T-helper 1 cell treated with Interleukin-12 subunit alpha and Interleukin-12 subunit beta and Interleukin-4 antibody, amounts not matched to agents 30 μg/mL and 1 μg/mL, for 36 hours (primary cell): ENCODE measurements at regions not wholly inside any gene's neighbourhood (a gene's known extent, or its start where the extent isn't known, plus 50 kb on each side); places are given as distances from the start of the nearest gene placed in this dataset.

Experiments used
- H3K27ac Mint-ChIP-seq: one replicate; pipeline ENCODE4 v1.8.0; 2021; ENCODE audit warnings: mild to moderate bottlenecking, mixed read lengths
- H3K27me3 Mint-ChIP-seq: one replicate; pipeline ENCODE4 v1.8.0; 2021; ENCODE audit warnings: low read depth, mixed read lengths
- H3K36me3 Mint-ChIP-seq: one replicate; pipeline ENCODE4 v1.8.0; 2021; ENCODE audit warnings: low read depth, mixed read lengths
- H3K4me1 Mint-ChIP-seq: one replicate; pipeline ENCODE4 v1.8.0; 2021; ENCODE audit warnings: low read depth, mixed read lengths
- H3K4me3 Mint-ChIP-seq: one replicate; pipeline ENCODE4 v1.8.0; 2021; ENCODE audit warnings: mild to moderate bottlenecking, moderate library complexity, mixed read lengths
- H3K9me3 Mint-ChIP-seq: one replicate; pipeline ENCODE4 v1.8.0; 2021; ENCODE audit warnings: mixed read lengths

DNA sequence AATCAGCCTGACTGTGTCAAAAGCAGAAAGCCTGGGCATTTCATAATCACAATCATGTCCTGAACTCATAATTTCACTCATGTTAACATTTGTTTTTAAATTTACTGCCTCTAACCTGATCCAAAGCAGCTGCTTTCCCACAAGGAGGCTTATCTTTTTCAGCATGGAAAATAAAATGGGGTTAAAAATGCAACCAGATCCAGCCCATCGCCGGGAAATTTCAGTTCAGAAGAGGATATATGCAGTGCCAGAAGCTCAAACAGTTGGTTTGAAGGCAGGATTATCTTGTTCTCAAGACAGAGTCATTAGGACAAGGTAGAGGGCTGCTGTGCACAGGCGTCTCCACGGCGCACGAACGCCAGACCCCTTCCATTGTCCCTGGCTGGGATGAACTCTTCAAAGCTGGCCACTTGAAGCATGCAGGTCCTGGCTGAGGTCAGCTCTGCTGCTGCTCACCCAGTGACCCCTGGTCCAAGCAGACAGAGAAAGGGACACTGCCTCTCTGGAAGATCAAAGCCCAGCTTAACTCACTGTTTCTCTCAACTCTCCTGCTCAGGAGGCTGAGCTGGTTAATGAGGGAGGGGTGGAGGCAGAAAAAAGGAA lies 191.1 kb upstream of the HEY2 start:
- H3K27ac Mint-ChIP-seq, result no peak overlapping the region
- no peaks in the 10 kb centered on the region for H3K4me1 Mint-ChIP-seq
- no peaks in the 10 kb centered on the region for H3K9me3 Mint-ChIP-seq
- H3K27me3 Mint-ChIP-seq, result peaks cover 6% of the 10 kb centered on the region
- H3K4me3 Mint-ChIP-seq, result no peak overlapping the region
- no peaks in the 10 kb centered on the region for H3K36me3 Mint-ChIP-seq

DNA sequence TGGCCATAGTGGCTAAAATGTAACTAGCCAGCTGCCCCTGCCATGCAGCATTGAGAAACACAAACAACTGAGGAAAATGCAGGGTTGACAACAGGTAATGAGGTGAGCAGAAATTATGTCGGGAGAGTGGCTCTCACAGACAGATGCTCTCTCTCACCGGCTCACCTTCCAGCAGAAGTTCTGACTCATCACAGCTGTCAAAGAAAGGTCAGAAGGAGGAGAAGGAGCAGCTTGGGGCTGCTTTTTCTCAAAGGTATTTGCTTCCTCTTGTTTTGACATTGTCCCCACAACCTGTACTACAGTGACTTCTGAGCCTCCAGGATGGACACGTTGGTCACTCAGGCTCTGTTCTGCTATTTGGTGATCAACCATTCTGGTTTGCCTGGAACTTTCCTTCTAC lies 190.5 kb upstream of the HEY2 start:
- H3K27me3 Mint-ChIP-seq, result peaks cover 6% of the 10 kb centered on the region
- H3K9me3 Mint-ChIP-seq, result no peaks in the 10 kb centered on the region
- H3K36me3 Mint-ChIP-seq, result no peaks in the 10 kb centered on the region
- no peak overlapping the region for H3K4me3 Mint-ChIP-seq
- H3K27ac Mint-ChIP-seq, result no peak overlapping the region
- no peaks in the 10 kb centered on the region for H3K4me1 Mint-ChIP-seq

DNA sequence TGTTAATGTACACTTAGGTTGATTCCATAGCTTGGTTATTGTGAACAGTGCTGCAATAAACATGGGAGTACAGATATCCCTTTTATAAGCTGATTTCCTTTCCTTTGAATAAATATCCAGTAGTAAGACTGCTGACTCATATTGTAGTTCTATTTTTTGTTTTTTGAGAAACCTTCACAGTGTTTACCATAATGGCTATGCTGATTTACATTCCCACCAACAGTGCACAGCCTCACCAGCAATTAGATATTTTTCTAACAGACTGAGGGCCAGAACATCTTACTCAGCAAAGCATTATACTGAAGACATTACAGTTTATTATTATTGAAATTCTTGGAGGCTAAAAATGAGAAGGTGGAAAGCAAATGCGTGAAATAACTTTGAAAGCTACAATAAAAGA lies 187.3 kb upstream of the HEY2 start:
- Mint-ChIP-seq H3K4me1 (no peaks in the 10 kb centered on the region), H3K9me3 (no peaks in the 10 kb centered on the region), H3K36me3 (no peaks in the 10 kb centered on the region)

DNA sequence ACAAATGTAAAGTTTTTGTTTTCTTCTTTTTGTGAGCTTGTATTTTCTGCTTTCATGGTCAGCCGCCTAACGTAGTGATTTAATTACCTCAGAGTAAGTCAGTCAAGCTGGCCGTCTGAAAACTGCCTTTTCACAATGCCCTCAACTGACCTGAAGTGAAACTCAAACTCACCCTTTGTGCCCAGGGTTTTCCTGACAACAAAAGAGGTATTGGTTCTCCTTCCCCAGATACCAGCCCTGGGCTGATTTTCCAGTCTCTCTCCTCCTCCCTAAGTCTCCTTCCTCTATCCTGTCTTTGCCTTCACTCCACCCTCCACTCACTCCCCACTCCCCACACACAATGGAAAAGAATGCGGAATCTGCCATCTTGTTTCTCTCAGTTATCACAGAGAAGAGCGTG lies 184.5 kb upstream of the HEY2 start:
- Mint-ChIP-seq H3K9me3 (no peaks in the 10 kb centered on the region), H3K4me1 (no peaks in the 10 kb centered on the region), H3K36me3 (no peaks in the 10 kb centered on the region), H3K27me3 (peaks cover 8% of the 10 kb centered on the region), H3K4me3 (no peak overlapping the region), H3K27ac (no peak overlapping the region)

More for the DNA sequence above, 187.3 kb upstream of the HEY2 start:
- Mint-ChIP-seq H3K4me3 (no peak overlapping the region), H3K27ac (no peak overlapping the region), H3K27me3 (peaks cover 5% of the 10 kb centered on the region)

DNA sequence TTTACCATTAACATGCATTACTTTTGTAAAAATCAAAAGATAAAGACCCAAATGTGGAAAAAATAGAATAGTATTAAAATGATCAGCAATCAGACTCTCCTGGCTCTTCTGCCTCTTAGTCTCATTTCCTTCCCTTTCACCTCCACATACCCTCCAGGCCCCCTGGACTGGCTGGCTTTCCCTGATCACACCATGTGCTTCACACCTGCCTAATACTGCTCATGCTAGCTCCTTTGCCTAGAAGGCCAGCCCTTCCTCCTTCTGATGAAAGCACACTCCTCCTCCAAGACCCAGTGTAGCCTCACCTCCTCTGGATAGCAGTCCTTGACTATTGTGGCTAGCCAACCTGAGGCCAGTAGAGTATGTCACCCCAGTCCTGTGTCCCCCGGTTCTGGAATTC lies 182.0 kb upstream of the HEY2 start:
- no peaks in the 10 kb centered on the region for H3K4me1 Mint-ChIP-seq
- H3K4me3 Mint-ChIP-seq, result no peak overlapping the region
- peaks cover 8% of the 10 kb centered on the region for H3K27me3 Mint-ChIP-seq
- no peak overlapping the region for H3K27ac Mint-ChIP-seq
- no peaks in the 10 kb centered on the region for H3K9me3 Mint-ChIP-seq
- H3K36me3 Mint-ChIP-seq, result no peaks in the 10 kb centered on the region

DNA sequence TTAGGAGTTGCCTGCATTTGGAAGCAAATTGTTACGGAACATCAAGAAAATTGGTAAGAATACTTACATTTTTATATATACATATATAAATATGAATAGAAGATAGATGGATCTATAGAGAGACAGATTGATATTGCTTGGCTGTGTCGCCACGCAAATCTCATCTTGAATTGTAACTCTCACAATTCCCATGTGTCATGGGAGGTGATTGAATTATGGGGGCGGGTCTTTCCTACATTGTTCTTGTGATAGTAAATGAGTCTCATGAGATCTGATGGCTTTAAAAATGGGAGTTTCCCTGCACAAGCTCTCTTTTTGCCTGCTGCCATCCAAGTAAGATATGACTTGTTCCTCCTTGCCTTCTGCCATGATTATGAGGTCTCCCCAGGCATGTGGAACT lies 180.8 kb upstream of the HEY2 start:
- H3K4me1 Mint-ChIP-seq, result no peaks in the 10 kb centered on the region
- H3K27ac Mint-ChIP-seq, result no peak overlapping the region
- H3K4me3 Mint-ChIP-seq, result no peak overlapping the region
- peaks cover 8% of the 10 kb centered on the region for H3K27me3 Mint-ChIP-seq
- H3K36me3 Mint-ChIP-seq, result no peaks in the 10 kb centered on the region
- H3K9me3 Mint-ChIP-seq, result no peaks in the 10 kb centered on the region

DNA sequence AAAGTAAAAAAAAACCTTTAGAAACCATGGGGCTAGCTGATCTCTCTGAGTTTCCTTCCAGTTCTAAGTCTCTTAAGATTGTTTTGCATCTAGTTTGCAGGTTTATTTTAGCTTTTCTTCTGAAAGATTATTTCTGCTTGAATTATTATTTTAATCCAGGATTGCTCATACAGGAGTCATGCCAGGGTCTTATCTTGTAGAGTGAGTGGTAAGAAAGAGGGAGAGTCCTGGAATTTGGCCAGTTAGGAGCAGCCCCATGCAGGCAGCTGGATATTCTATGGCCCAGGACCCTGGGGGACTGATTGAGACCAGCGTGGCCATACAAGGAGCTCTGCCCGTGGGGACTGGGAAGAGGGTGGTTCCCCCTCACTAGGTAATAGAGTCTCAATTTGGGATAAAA lies 178.9 kb upstream of the HEY2 start:
- Mint-ChIP-seq H3K27me3 (peaks cover 8% of the 10 kb centered on the region), H3K36me3 (no peaks in the 10 kb centered on the region), H3K9me3 (no peaks in the 10 kb centered on the region), H3K4me1 (no peaks in the 10 kb centered on the region), H3K27ac (no peak overlapping the region), H3K4me3 (no peak overlapping the region)

DNA sequence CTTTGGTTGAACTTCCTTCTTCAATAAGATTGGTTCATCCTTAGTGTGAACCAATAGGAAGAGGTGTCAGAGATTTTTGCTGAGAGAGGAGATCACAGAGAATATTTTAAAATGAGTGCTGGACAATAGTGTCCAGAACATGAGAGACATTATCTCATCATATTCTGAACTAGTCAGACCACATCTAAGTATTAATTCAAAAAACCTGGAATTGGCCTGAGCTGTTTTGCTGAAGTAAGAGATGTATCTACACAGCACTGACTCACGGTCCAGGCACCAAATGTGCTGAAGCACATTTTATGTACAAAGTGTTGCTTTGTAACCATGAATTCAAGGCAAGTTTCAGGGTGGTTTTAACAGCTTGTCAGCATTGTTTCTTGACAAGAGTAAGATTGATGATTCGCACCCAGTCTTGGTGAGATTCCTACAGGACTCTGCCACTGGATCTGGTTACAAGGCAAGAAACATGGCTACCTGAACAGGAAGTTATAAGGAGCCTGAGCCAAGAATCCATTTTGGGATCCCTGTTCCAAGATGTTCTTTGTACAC lies 178.2 kb upstream of the HEY2 start:
- Mint-ChIP-seq H3K27me3 (peaks cover 5% of the 10 kb centered on the region), H3K9me3 (no peaks in the 10 kb centered on the region), H3K4me1 (no peaks in the 10 kb centered on the region), H3K36me3 (no peaks in the 10 kb centered on the region), H3K4me3 (no peak overlapping the region), H3K27ac (no peak overlapping the region)

DNA sequence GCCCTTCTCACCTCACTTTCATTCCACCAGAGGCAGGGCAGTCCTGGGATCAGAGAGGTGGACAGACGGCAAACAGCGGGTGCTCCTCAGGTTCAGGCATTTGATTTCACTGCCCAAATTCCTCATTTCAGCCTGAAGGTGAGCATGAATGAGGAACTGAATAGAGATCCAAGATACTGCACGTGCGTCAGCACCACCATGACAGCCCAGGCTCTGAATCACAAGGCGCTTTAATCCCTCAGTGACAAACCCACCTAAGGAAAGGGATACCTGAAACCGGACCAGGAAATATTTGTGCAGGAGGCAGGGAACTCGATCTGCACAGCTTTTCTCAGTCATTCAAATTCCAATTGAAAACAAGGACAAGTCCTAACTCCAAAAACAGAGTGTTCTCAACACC lies 174.8 kb upstream of the HEY2 start:
- H3K27me3 Mint-ChIP-seq, result no peaks in the 10 kb centered on the region
- no peak overlapping the region for H3K27ac Mint-ChIP-seq
- H3K36me3 Mint-ChIP-seq, result no peaks in the 10 kb centered on the region
- no peak overlapping the region for H3K4me3 Mint-ChIP-seq
- H3K9me3 Mint-ChIP-seq, result no peaks in the 10 kb centered on the region
- H3K4me1 Mint-ChIP-seq, result no peaks in the 10 kb centered on the region

DNA sequence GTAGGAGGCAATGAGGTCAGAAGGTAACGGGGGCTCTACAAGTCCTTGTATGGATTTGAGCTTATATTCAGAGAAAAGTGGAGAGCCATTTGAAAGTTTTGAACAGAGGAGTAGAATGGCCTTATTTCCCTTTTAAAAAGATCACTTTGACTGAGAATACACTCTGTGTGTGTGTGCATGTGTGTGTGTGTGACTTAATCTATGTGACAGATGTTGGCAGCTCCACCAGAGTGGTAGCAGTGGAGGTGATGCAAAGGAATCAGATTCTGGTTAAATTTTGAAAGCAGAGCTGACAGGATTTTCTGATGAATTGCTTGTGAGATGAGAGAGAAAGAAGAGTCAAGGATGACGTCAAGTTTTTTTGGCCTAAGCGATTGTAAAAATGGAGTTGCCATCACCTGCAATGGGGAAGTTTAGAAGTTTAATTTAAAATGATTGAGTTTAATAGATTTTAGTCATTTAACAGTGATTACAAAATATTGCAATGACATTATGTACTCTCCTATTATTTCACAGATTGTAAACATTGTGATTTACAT lies 172.2 kb upstream of the HEY2 start:
- no peak overlapping the region for H3K4me3 Mint-ChIP-seq
- H3K27ac Mint-ChIP-seq, result no peak overlapping the region
- H3K4me1 Mint-ChIP-seq, result no peaks in the 10 kb centered on the region
- H3K27me3 Mint-ChIP-seq, result no peaks in the 10 kb centered on the region
- H3K36me3 Mint-ChIP-seq, result no peaks in the 10 kb centered on the region
- H3K9me3 Mint-ChIP-seq, result no peaks in the 10 kb centered on the region

DNA sequence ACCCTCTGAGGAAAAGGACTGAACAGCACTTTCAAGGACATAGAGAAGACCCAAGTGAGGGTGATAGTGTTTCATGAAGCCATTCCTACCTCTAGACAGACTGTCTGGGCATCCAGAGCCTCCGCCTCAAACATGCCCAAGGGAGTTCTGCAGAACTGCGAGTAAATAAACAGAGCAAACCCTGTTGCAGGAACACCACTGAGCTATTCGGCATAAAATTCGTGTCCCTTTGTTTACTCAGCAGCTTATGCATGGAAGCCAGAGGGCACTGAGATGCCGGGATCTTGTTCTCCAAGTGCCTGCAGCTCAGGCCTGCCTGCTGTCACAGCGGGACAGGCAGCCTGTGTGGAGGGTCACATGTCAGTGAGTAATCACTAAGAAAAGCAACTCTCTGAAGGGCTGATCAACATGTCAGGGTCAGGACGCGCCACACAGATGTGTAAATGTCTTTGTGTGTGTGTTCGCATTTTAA lies 164.9 kb upstream of the HEY2 start:
- no peaks in the 10 kb centered on the region for H3K36me3 Mint-ChIP-seq
- H3K4me1 Mint-ChIP-seq, result no peaks in the 10 kb centered on the region
- no peak overlapping the region for H3K27ac Mint-ChIP-seq
- no peaks in the 10 kb centered on the region for H3K9me3 Mint-ChIP-seq
- H3K27me3 Mint-ChIP-seq, result no peaks in the 10 kb centered on the region
- no peak overlapping the region for H3K4me3 Mint-ChIP-seq

DNA sequence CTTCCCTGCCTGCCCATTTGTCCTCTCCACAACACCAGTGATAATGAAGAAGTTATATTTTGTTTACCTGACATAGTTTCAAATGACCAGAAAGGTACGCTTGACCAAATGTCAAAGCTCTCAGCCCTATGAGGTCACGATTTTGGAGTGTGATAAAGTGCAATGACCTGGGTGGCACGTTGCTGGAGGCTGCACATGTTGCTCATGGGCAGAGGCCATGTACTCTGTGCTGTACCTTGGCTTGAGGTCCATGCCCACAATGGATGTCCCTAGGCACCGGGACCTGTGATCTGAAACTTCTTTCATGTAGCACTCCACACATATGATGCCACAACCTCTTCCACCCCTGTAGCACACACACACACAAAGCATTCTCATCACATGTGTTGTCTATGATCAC lies 164.0 kb upstream of the HEY2 start:
- Mint-ChIP-seq H3K27me3 (no peaks in the 10 kb centered on the region), H3K36me3 (no peaks in the 10 kb centered on the region)

DNA sequence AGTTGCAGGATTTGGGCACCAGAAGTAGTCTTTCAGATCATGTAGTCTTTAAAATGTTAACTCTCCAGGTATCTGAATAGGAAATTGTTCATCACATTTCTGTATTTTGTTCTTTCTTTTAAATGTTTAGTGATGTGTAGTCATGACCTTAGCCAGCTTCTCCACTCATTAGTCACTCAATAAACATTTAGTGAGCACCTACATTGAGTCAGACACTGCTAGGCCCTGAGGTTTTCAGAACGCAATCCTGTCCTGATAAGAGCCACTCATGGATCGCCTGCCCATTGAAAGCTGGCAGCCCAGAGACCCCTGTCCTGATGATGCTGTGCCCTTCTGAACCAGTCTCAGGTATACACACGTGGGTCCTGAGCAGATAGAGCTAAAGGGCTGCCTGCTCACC lies 163.4 kb upstream of the HEY2 start:
- Mint-ChIP-seq H3K9me3 (no peaks in the 10 kb centered on the region), H3K36me3 (no peaks in the 10 kb centered on the region), H3K4me1 (no peaks in the 10 kb centered on the region), H3K27ac (no peak overlapping the region), H3K27me3 (no peaks in the 10 kb centered on the region), H3K4me3 (no peak overlapping the region)

More for the DNA sequence above, 164.0 kb upstream of the HEY2 start:
- H3K9me3 Mint-ChIP-seq, result no peaks in the 10 kb centered on the region
- H3K27ac Mint-ChIP-seq, result no peak overlapping the region
- H3K4me3 Mint-ChIP-seq, result no peak overlapping the region
- no peaks in the 10 kb centered on the region for H3K4me1 Mint-ChIP-seq

DNA sequence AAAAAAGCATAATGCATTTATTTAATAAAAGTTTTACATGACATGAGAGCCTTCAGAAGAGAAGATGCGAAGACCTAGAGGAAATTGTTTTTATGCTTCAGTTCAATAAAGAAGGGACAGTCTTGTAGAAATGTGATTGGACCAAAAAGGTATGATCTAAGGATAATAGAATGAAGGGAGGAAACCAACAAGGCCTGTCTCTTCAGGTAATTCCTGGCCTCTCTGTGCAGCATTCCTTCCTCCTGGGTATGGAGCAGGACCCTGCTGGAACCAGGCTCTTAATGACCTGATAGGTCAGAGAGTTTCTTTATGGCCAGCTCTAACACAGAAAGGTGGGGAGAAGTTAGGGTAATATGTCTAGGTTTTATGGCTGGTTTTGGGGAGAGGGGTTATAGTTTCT lies 162.8 kb upstream of the HEY2 start:
- no peak overlapping the region for H3K4me3 Mint-ChIP-seq
- no peak overlapping the region for H3K27ac Mint-ChIP-seq
- H3K27me3 Mint-ChIP-seq, result no peaks in the 10 kb centered on the region

DNA sequence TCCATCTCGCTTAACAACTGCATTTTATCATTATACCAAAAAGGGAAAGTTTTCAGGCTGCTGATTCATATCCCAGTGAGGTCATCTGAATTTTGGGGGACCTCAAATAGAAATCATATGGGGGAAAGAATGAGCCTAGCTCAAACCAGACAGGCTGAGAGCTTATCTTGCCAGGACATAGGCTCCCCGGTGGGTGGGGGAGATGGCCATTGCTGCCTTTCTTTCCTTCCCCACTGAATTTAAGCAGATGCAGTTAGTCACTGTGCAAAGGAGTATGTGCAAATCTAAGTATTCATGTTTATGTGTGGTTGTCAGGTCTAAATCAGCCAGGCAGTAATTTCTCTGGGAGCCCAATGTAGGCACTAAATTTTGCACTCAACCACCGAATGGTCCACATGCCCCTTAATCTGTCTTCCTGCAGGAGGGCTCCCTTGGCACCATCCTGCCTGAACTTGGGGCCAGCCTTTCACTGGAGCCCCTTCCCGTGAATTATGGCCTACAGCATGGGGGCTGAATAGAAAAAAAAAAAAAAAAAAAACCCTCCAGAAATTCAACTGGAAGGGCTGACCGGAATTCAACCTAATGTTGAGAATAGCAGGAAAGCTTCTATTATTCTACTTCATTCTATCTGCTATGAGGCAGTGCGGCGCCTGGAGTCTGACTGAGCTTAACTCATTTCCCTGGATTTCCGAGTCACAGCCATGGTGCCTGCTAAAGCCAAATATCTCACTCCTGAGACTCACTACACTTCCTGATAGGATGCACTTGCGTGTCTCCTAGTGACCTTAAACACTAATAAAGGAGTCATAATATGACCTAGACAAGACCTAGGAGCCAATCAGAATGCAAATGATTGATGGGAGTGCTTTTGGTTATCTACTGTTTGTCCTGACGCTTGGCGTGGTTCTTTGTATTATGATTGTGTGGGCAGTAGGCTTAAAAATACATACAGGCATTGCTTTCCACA lies 161.5 kb upstream of the HEY2 start:
- H3K9me3 Mint-ChIP-seq, result no peaks in the 10 kb centered on the region
- H3K4me1 Mint-ChIP-seq, result no peaks in the 10 kb centered on the region
- no peak overlapping the region for H3K27ac Mint-ChIP-seq
- H3K36me3 Mint-ChIP-seq, result no peaks in the 10 kb centered on the region
- no peak overlapping the region for H3K4me3 Mint-ChIP-seq
- no peaks in the 10 kb centered on the region for H3K27me3 Mint-ChIP-seq

More for the DNA sequence above, 162.8 kb upstream of the HEY2 start:
- Mint-ChIP-seq H3K9me3 (no peaks in the 10 kb centered on the region), H3K4me1 (no peaks in the 10 kb centered on the region), H3K36me3 (no peaks in the 10 kb centered on the region)
